Stimulated activated CD8-positive, alpha-beta memory T cell treated with anti-CD3 and anti-CD28 coated beads, Interleukin-15, amount 100 ng/mL, for 4 hours (primary cell): ENCODE measurements at regions not wholly inside any gene's neighbourhood (a gene's known extent, or its start where the extent isn't known, plus 50 kb on each side); places are given as distances from the start of the nearest gene placed in this dataset.
"Not testable (repeated sequence)": the region's sequence is repeated elsewhere in the genome, so short reads cannot be mapped to it uniquely, and the experiment has no call there.

Experiments
- DNase-seq, 2 donors: peaks; one replicate each; pipeline ENCODE4 v3.0.0-alpha.2; 2020; ENCODE audit warnings: low read depth in 2 of 2

- DNase-seq: no peak
Observed at GRCh38 chr15:69601711-69602504, 149.3 kb downstream of the RPLP1 start.

DNA sequence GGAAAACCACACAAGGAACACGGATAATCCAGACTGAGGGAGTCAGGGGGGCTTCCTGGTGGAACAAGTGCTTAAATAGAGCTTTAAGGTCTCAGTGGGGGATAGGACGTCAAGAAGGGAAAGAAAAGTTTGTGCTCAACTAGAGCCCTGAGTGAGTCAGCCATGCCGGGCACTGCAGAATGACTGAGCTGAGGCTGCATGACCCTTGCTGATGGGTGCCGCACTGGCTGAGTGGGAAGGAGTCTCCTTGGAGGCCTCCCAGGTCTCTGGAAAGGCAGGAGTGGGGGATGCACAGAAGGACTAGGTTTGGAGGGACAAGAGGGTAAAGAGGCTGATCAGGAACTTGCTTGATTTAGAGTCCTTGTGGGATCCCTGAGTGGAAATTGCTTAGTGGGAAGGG, 150.3 kb downstream of the RPLP1 start:
- no peak for DNase-seq

- DNase-seq: no peak
Observed at GRCh38 chr15:69603369-69604071, 150.9 kb downstream of the RPLP1 start.

GRCh38 chr15:69604072-69604411, 151.4 kb downstream of the RPLP1 start:
- no peak for DNase-seq

DNA sequence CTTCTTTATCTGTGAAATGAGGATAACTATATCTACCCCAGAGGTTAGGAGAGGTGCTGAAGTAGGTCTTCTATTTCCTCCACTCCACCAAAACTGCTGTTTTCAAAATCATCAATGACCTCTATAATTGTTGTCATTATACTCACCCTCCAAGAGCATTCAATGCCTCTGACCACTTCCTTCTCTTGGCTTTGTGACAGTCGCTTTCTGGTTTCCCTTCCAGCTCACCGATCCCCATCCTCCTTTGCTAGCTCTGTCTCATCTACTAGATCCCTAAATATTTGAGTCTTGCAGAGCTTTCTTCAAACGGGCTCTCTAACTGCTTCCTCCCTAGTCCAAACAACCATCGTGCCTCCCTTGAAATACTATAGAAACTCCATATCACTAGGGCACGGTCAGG, 153.5 kb downstream of the RPLP1 start:
- DNase-seq: no peak

- no peak for DNase-seq
Observed at GRCh38 chr15:69606921-69607500, 154.4 kb downstream of the RPLP1 start.

DNA sequence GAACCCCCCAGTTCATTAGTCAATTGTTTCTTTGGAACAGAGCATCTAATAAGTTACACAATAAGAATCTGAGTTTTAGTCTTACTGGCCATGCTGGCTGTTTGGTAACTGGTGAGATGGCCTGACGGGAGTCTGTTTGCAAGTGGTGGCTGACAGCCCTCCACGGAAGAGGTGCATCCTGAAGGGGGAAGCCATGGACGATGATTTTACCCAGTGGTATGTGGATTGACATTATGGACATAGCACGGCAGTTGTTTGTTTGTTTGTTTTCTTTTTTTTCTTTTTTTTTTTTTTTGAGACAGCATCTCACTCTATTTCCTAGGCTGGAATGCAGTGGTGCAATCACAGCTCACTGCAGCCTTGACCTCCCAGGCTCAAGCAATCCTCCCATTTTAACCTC, 156.0 kb downstream of the RPLP1 start:
- DNase-seq: no peak

- DNase-seq: no peak
Observed at GRCh38 chr15:69609176-69609575, 156.6 kb downstream of the RPLP1 start.

DNA sequence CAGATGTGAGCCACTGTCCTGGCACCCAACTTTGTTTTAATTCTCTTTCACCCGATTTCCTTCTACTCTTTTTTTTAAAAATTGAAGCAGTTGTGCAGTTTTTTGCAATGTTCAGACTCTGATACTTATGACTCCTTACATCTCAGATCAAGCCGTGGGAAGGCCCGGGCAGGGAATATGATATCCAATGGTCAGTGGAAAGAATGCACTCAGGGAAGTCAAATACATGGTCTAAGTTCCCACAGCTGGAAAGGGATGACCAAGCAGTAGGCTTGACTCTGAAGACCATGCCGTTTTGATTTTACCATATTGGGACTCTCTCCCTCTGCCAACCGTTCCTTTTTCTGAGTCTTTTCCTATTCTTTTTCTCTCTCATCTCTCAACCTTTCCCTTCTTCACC, 157.2 kb downstream of the RPLP1 start:
- DNase-seq: no peak

DNA sequence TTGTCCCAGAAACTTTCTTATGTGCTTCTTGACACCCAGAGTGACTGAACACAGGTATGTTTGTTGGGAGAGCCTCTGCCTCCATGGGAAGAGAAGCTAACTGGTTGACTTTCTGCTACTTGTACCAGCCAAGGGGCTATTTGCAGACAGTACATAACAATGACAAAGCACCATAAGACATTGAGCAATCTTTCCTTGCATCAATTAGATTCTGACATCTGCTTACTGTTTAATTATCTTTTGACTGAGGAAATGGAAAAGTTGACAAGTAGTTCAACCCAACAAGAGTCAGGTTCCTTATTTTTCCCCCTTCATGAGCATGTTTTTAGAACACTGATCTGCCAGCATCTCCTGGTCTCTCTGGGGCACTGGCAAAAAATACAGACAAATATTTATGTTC, 157.7 kb downstream of the RPLP1 start:
- DNase-seq: no peak

GRCh38 chr15:69610858-69611257, 158.2 kb downstream of the RPLP1 start:
- DNase-seq: no peak

DNA sequence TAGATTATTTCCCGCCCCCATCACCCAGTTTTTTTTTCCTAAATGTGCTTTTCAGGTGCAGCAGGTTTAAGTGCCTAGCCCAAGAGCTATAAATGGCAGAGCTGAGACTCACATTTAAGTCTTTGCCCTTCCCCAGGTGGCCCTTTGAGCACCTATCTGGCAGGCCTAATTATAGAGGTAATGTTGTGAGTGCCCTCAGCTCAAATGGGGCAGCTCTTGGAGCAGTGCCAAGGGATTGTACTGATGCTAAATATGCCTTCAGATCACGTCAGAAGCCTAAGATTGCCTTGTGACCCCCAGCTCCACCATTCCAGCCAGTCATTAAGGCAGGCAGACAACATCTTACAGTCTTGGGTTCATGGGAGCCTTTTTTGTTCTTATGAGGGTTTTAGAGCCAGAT, 159.5 kb downstream of the RPLP1 start:
- DNase-seq: no peak

- no peak for DNase-seq
Observed at GRCh38 chr15:69613182-69613581, 160.6 kb downstream of the RPLP1 start.

DNA sequence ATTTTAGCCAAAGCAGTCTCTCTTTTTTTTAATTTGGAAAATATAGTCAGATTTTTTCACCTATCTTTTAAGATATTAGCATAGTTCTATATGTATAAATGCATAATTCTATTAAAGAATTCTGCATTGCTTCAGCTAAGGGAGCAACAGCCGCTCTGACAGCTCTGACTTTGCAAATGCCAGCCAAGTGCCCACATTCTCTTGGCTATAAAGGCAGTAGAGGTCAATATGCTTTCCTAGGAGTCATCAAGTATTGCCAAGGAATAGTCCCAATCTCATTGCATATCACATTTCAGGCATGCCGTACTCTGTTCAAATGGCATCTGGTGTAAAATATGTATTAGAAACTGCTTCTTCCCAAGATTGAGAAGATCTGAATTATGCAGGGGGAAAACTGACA, 161.4 kb downstream of the RPLP1 start:
- DNase-seq: no peak

DNA sequence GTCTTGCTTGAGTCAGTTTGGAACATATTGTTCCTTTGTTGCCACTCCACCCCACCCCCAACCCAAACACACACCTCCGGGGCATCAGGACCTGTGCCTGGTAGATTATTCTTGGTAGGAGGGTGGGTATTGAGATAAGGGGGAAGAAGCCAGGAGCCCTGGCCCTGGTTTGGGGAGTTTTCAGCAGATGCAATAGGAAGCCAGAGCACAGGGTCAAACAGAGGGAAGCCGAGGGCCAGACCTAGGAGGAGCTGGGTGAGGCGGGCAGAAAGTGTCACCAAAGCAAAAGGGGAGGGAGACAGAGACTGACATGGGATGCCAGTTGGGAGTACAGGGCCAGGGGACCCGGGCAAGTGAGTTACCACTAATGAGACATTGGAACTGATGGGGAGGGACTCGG, 163.1 kb downstream of the RPLP1 start:
- no peak for DNase-seq

DNA sequence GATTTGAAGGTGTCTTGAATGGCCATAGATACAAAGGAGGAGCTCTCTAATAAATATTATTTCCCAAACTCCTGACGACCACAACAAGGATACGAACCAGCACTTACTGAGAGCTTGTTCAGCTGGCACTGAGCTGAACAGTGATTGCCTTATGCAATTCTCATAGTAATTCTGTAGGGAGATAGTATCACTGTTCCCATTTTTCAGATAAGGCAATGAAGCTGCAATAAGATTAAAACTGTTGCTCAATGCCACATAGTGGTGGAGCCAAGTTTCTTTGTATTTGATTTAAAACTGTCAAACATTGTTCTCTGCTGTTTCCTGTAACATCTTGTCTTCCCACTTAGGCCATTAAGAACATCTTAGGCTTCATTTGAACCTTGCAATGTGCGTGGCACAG, 163.9 kb downstream of the RPLP1 start:
- no peak for DNase-seq

DNA sequence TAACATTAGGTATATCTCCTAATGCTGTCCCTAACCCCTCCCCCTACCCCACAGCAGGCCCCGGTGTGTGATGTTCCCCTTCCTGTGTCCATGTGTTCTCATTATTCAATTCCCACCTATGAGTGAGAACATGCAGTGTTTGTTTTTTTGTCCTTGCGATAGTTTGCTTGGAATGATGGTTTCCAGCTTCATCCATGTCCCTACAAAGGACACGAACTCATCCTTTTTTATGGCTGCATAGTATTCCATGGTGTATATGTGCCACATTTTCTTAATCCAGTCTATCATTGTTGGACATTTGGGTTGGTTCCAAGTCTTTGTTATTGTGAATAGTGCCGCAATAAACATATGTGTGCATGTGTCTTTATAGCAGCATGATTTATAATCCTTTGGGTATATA, 164.5 kb downstream of the RPLP1 start:
- not testable (repeated sequence) for DNase-seq

GRCh38 chr15:69623392-69624154, 171.0 kb downstream of the RPLP1 start:
- DNase-seq: no peak

DNA sequence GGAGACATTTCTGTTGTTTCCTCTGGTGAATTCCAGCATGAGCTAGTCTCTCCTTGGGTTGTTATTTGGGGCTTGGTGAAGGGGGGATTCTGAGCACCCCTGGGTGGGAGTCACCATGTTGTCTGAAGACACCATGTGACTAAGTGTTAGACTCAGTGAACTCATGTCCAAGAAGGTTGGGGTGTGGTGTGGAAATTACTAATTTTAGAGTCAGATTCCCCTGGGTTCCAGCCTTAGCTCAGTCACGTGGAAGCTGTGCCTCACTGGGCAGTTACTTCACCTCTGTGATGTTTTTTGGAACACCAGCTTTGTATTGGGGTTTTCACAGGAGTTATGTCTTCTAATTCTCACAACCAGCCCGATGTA, 171.5 kb downstream of the RPLP1 start:
- no peak for DNase-seq

DNA sequence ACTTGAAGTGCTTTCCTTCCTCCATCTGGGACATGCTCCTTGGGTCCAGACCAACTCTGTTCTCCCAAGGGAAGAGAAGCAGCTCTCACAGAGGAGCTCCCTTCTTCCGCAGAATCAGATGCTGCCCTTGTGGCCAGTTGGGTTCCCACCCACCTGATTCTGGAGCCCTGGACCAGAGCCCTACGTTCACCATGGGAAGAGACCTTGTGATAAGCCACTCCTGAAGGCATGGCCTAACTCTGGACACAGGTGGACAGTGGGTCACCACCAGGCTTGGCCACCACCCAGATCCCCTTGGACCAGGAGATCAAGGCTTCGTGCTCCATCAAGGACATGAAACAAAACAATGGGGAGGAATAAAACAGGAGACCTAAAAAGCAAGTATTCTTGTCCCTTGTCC, 172.2 kb downstream of the RPLP1 start:
- no peak for DNase-seq

DNA sequence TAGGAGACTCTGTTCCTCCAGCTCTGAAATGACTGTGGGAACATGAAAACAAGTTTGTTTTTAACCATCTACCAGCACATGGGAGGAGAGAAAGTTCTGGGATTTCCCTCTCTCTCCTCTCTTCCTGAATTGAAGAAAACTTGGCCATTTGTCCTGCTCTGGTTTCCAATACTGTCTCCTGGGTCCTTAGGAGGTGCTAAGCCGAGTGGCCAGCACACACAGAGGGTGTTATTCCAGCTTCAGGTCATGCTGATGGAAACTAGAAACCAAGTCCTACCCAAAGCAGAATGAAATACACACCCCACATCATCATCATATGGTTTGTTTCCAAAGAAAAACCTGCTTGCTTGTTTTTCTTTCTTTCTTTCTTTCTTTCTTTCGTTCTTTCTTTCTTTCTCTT, 172.7 kb downstream of the RPLP1 start:
- no peak for DNase-seq
